ENCODE measurements at regions not wholly inside any gene's neighbourhood (a gene's known extent, or its start where the extent isn't known, plus 50 kb on each side); places are given as distances from the start of the nearest gene placed in this dataset.
"Not testable (repeated sequence)": the region's sequence is repeated elsewhere in the genome, so short reads cannot be mapped to it uniquely, and the experiment has no call there.

- no peak for DNase-seq
These were observed 52.0 kb downstream of the ZC3H11B start for GRCh38 chr1:219560856-219561255.

- DNase-seq: no peak
These were observed 53.0 kb downstream of the ZC3H11B start for GRCh38 chr1:219559899-219560298.

- DNase-seq: no peak
These were observed 57.1 kb downstream of the ZC3H11B start for GRCh38 chr1:219555806-219556205.

- no peak for DNase-seq
These were observed 57.7 kb downstream of the ZC3H11B start for GRCh38 chr1:219555031-219555692.

- no peak for DNase-seq
These were observed 58.9 kb downstream of the ZC3H11B start for GRCh38 chr1:219553934-219554502.

GRCh38 chr1:219550201-219550600, 62.7 kb downstream of the ZC3H11B start:
- DNase-seq: no peak

- DNase-seq: no peak
These were observed 63.7 kb downstream of the ZC3H11B start for GRCh38 chr1:219549215-219549614.

GRCh38 chr1:219548386-219548785, 64.5 kb downstream of the ZC3H11B start:
- DNase-seq: no peak

GRCh38 chr1:219545756-219546155, 67.1 kb downstream of the ZC3H11B start:
- DNase-seq: not testable (repeated sequence)

GRCh38 chr1:219544163-219544846, 68.6 kb downstream of the ZC3H11B start:
- no peak for DNase-seq

- no peak for DNase-seq
These were observed 69.9 kb downstream of the ZC3H11B start for GRCh38 chr1:219542828-219543518.

- DNase-seq: no peak
These were observed 71.0 kb downstream of the ZC3H11B start for GRCh38 chr1:219541946-219542345.

GRCh38 chr1:219539645-219540254, 73.2 kb downstream of the ZC3H11B start:
- DNase-seq: no peak

- DNase-seq: no peak
These were observed 74.0 kb downstream of the ZC3H11B start for GRCh38 chr1:219538886-219539285.

- DNase-seq: no peak
These were observed 75.7 kb downstream of the ZC3H11B start for GRCh38 chr1:219537223-219537631.

GRCh38 chr1:219536038-219536437, 76.9 kb downstream of the ZC3H11B start:
- DNase-seq: no peak

GRCh38 chr1:219534991-219535390, 77.9 kb downstream of the ZC3H11B start:
- DNase-seq: no peak

- DNase-seq: no peak
These were observed 79.6 kb downstream of the ZC3H11B start for GRCh38 chr1:219533280-219533679.

GRCh38 chr1:219529116-219529515, 83.8 kb downstream of the ZC3H11B start:
- DNase-seq: no peak

GRCh38 chr1:219528633-219529032, 84.3 kb downstream of the ZC3H11B start:
- DNase-seq: no peak

- no peak for DNase-seq
These were observed 84.9 kb downstream of the ZC3H11B start for GRCh38 chr1:219527994-219528393.

GRCh38 chr1:219526074-219526473, 86.8 kb downstream of the ZC3H11B start:
- DNase-seq: no peak

- DNase-seq: no peak
These were observed 89.5 kb downstream of the ZC3H11B start for GRCh38 chr1:219523411-219523810.
